Vagina (tissue), 2 donors: ENCODE measurements at regions not wholly inside any gene's neighbourhood (a gene's known extent, or its start where the extent isn't known, plus 50 kb on each side); places are given as distances from the start of the nearest gene placed in this dataset.

Experiments used
- DNase-seq, 2 donors: peaks; one replicate each; pipeline ENCODE4 v3.0.0-alpha.2; 2017; ENCODE audit errors: extremely low spot score in 2 of 2
- H3K27ac ChIP-seq: fragments of 200-600 bp; sonication (generic); one replicate; pipeline ENCODE4 v1.5.1; 2019
- H3K27me3 ChIP-seq: fragments of 200-600 bp; sonication (generic); one replicate; pipeline ENCODE4 v1.5.1; 2019
- H3K36me3 ChIP-seq, 2 donors: fragments of 200-600 bp; sonication (generic); one replicate each; pipeline ENCODE4 v1.5.1; 2017 to 2019
- H3K4me1 ChIP-seq: fragments of 200-600 bp; sonication (generic); one replicate; pipeline ENCODE4 v1.5.1; 2019
- H3K4me3 ChIP-seq, 2 donors: fragments of 200-600 bp; sonication (generic); 1 replicate in 1 of 2; 2 replicates in 1 of 2; pipeline ENCODE4 v1.5.1; 2016 to 2019
- H3K9me3 ChIP-seq: fragments of 200-600 bp; sonication (generic); one replicate; pipeline ENCODE4 v1.5.1; 2019
- POLR2A ChIP-seq, 2 donors: fragments of 450-650 bp; IDR thresholded peaks; one replicate each; pipeline ENCODE4 v1.6.1; 2017; ENCODE audit warnings: antibody characterized with exemption in 2 of 2, mild to moderate bottlenecking in 2 of 2, moderate library complexity in 2 of 2
- POLR2AphosphoS5 ChIP-seq, 2 donors: sonication (generic); formaldehyde crosslinking; IDR thresholded peaks; one replicate each; pipeline ENCODE4 v1.9.0; 2017; ENCODE audit warnings: antibody characterized with exemption in 2 of 2, mild to moderate bottlenecking in 2 of 2, low read depth in 1 of 2; ENCODE audit not compliant: insufficient read depth in 1 of 2
- intact Hi-C: fragments of 100-400 bp; cut with DNase I; formaldehyde crosslinking; loops from one replicate; pipeline ENCODE4 v1.15.1; 2023
- TF ChIP-seq, protein P1 (sequence below), 3 experiments: fragments of 450-650 bp in 2 of 3; fragments of 200-600 bp in 1 of 3; sonication (generic) in 1 of 3; IDR thresholded peaks; one replicate each; pipeline ENCODE4 v1.5.1; 2017 to 2019; ENCODE audit warnings: antibody characterized with exemption in 3 of 3, mild to moderate bottlenecking in 2 of 3, moderate library complexity in 2 of 3

- H3K4me1 ChIP-seq, result no peaks in the 10 kb centered on the region
- intact Hi-C loops, result no loop called here
- TF ChIP-seq POLR2AphosphoS5 (IDR thresholded peaks at IDR 0.05; ENCODE audit: insufficient read depth in 1 of 2, low read depth in 1 of 2), result no peak
- no peaks in the 10 kb centered on the region for H3K9me3 ChIP-seq
- no peak overlapping the region for H3K27ac ChIP-seq
- H3K27me3 ChIP-seq, result no peaks in the 10 kb centered on the region
- H3K4me3 ChIP-seq, result no peak overlapping the region
- no peak for DNase-seq
- no peaks in the 10 kb centered on the region for H3K36me3 ChIP-seq
Observed at GRCh38 chr6:20328266-20328923, 73.3 kb upstream of the E2F3 start.

- no peaks in the 10 kb centered on the region for H3K9me3 ChIP-seq
- H3K36me3 ChIP-seq, result no peaks in the 10 kb centered on the region
- H3K4me3 ChIP-seq, result no peak overlapping the region
- DNase-seq, result no peak
- intact Hi-C loops, result no loop called here
- H3K27ac ChIP-seq, result no peak overlapping the region
- H3K27me3 ChIP-seq, result no peaks in the 10 kb centered on the region
- no peaks in the 10 kb centered on the region for H3K4me1 ChIP-seq
- TF ChIP-seq, protein P1, sequence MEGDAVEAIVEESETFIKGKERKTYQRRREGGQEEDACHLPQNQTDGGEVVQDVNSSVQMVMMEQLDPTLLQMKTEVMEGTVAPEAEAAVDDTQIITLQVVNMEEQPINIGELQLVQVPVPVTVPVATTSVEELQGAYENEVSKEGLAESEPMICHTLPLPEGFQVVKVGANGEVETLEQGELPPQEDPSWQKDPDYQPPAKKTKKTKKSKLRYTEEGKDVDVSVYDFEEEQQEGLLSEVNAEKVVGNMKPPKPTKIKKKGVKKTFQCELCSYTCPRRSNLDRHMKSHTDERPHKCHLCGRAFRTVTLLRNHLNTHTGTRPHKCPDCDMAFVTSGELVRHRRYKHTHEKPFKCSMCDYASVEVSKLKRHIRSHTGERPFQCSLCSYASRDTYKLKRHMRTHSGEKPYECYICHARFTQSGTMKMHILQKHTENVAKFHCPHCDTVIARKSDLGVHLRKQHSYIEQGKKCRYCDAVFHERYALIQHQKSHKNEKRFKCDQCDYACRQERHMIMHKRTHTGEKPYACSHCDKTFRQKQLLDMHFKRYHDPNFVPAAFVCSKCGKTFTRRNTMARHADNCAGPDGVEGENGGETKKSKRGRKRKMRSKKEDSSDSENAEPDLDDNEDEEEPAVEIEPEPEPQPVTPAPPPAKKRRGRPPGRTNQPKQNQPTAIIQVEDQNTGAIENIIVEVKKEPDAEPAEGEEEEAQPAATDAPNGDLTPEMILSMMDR (IDR thresholded peaks at IDR 0.05), result no peak
- no peak for TF ChIP-seq POLR2A (IDR thresholded peaks at IDR 0.05)
- TF ChIP-seq POLR2AphosphoS5 (IDR thresholded peaks at IDR 0.05; ENCODE audit: insufficient read depth in 1 of 2, low read depth in 1 of 2), result no peak
Observed at GRCh38 chr6:20328924-20329300, 72.8 kb upstream of the E2F3 start.

DNA sequence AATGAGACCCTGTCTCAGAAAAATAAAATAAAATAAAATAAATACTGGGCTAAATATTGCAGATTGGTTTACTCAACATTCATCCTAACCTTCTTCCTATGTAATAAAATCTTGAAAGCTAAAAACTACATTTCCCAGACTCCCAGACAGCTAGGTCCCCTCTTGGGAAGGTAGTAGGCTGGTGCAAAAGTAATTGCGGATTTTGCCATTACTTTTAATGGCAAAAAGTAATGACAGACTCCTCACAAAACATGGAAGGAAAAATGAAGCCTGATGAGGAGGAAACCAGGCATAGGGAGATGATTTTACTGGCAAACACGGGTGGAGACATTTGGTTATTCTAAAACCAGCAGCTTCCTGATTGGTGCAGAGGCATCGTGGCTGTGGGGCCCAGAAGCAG lies 70.6 kb upstream of the E2F3 start:
- no peak overlapping the region for H3K27ac ChIP-seq
- no peaks in the 10 kb centered on the region for H3K36me3 ChIP-seq
- H3K4me3 ChIP-seq, result no peak overlapping the region
- H3K27me3 ChIP-seq, result no peaks in the 10 kb centered on the region
- DNase-seq, result no peak
- no peaks in the 10 kb centered on the region for H3K9me3 ChIP-seq
- TF ChIP-seq, protein P1 (IDR thresholded peaks at IDR 0.05), result no peak
- no peak for TF ChIP-seq POLR2A (IDR thresholded peaks at IDR 0.05)
- no peak for TF ChIP-seq POLR2AphosphoS5 (IDR thresholded peaks at IDR 0.05; ENCODE audit: insufficient read depth in 1 of 2, low read depth in 1 of 2)
- no peaks in the 10 kb centered on the region for H3K4me1 ChIP-seq
- intact Hi-C loops, result no loop called here

- DNase-seq, result no peak
- Histone ChIP-seq H3K27me3 (no peaks in the 10 kb centered on the region), H3K36me3 (no peaks in the 10 kb centered on the region), H3K27ac (no peak overlapping the region), H3K4me3 (no peak overlapping the region), H3K4me1 (no peaks in the 10 kb centered on the region), H3K9me3 (no peaks in the 10 kb centered on the region)
- TF ChIP-seq POLR2A (IDR thresholded peaks at IDR 0.05) (no peak), POLR2AphosphoS5 (IDR thresholded peaks at IDR 0.05; ENCODE audit: insufficient read depth in 1 of 2, low read depth in 1 of 2) (no peak)
- TF ChIP-seq, protein P1 (IDR thresholded peaks at IDR 0.05), result no peak
- intact Hi-C loops, result no loop called here
Observed at GRCh38 chr6:20331625-20332024, 70.1 kb upstream of the E2F3 start.

DNA sequence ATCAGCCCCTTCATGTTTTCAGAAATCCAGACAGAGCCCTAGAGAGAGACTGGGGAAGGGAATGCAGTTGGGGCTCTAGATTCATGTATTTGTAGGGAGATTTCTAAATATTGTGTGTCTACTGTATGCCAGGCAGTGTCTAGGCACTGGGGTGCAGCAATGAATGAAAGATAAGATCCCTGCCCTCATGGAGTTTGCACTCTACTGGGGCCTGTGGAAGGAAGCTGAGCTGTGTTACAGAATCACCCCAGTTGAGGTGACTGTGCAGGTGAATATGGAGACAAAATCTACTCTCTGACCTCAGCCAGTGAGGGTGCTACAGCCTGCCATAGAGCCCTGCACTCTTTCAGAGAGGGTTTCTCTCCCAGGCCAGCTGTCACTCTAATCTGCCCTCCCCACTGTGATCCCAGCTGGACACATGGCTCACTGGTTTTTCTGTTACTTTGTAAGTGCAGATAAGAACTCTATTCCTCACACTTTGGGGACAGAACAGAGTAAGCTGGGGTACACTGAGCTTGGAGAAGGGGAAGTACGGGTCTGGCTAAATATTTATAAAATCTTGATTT lies 69.2 kb upstream of the E2F3 start:
- H3K27ac ChIP-seq, result no peak overlapping the region
- H3K4me1 ChIP-seq, result no peaks in the 10 kb centered on the region
- TF ChIP-seq POLR2AphosphoS5 (IDR thresholded peaks at IDR 0.05; ENCODE audit: insufficient read depth in 1 of 2, low read depth in 1 of 2), result no peak
- TF ChIP-seq, protein P1 (IDR thresholded peaks at IDR 0.05), result no peak
- TF ChIP-seq POLR2A (IDR thresholded peaks at IDR 0.05), result no peak
- no peaks in the 10 kb centered on the region for H3K9me3 ChIP-seq
- DNase-seq, result no peak
- no peaks in the 10 kb centered on the region for H3K36me3 ChIP-seq
- H3K27me3 ChIP-seq, result no peaks in the 10 kb centered on the region
- intact Hi-C loops, result no loop called here
- H3K4me3 ChIP-seq, result no peak overlapping the region
